ENCODE measurements at regions not wholly inside any gene's neighbourhood (a gene's known extent, or its start where the extent isn't known, plus 50 kb on each side); places are given as distances from the start of the nearest gene placed in this dataset.

- no peak for TF ChIP-seq CTCF (IDR thresholded peaks at IDR 0.05)
- TF ChIP-seq POLR2A (IDR thresholded peaks at IDR 0.05) = no peak
Observed at GRCh38 chr19:31519256-31519655, 170.0 kb upstream of the TSHZ3 start.
